ENCODE measurements at regions not wholly inside any gene's neighbourhood (a gene's known extent, or its start where the extent isn't known, plus 50 kb on each side); places are given as distances from the start of the nearest gene placed in this dataset.
"Not testable (repeated sequence)": the region's sequence is repeated elsewhere in the genome, so short reads cannot be mapped to it uniquely, and the experiment has no call there.

DNA sequence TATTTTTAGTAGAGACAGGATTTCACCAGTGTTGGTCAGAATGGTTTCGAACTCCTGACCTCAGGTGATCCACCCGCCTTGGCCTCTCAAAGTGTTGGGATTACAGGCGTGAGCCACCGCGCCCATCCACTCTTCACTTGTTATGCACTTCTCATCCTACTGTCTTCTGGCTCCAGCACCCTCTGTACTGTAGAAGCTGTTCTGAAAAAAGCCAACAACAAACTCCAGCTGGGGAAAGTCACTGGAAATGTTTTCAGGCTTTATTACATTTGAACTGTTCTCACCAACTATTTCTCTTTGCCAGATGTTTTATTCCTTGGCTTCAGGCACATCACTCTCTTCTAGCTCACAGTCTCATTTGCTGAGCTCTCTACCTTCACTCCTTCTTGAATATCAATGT lies 122.5 kb upstream of the EGR2 start:
- H3K9me3 ChIP-seq, result no peaks in the 10 kb centered on the region

DNA sequence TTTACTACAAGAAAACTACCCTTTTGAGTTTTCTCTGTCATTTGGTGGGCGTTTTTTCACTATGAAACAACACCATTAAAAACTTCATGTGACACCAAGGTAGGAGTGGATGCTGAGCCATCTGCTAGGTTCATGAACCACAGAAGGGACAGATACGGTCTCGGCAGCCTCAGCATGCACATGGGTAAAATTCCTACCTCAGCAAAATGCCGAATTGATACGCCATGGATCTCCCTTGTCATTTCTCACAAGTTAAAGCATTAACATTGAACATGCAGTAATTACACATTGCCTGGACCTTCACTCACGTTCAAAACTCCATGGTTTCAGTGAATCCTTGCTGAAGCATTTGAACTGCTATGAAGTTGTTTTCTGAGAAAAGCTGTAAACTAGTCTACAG lies 121.5 kb upstream of the EGR2 start:
- no peaks in the 10 kb centered on the region; the same call in 1 of the 2 replicates for H3K27me3 ChIP-seq (ENCODE audit: low read depth)
- no peaks in the 10 kb centered on the region for H3K36me3 ChIP-seq (replicated peaks)
- no peak overlapping the region for H3K4me3 ChIP-seq
- no peaks in the 10 kb centered on the region for H3K4me1 ChIP-seq
- in situ Hi-C loops (cut with MboI; ENCODE audit: low sequenced_read_pairs), result no loop called here
- no peak for DNase-seq (ENCODE audit: low spot score in 2 of 2)
- no peaks in the 10 kb centered on the region for H3K9me3 ChIP-seq

More for the DNA sequence above, 122.5 kb upstream of the EGR2 start:
- Histone ChIP-seq H3K27me3 (ENCODE audit: low read depth) (no peaks in the 10 kb centered on the region; the same call in 1 of the 2 replicates), H3K4me3 (no peak overlapping the region), H3K36me3 (replicated peaks) (no peaks in the 10 kb centered on the region), H3K4me1 (no peaks in the 10 kb centered on the region)
- no peak for DNase-seq (ENCODE audit: low spot score in 2 of 2)
- in situ Hi-C loops (cut with MboI; ENCODE audit: low sequenced_read_pairs), result no loop called here

DNA sequence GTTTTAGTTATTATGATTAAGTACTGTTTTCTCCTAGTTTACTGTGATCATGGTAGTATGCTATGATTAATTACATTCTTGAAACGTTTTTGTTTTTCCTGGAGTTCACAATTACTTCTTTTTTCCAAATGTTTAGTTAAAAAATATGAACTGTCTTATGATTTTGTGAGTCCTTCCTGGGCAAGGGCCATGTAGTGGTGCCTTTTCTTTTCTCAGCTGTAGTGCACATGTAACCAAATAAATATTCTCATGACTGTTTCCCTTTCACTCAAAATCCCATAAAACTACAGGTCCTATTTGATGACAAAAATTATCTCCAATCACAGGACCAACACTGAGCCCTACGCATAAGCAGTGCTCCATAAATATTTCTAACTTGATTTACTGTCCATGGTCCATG lies 118.9 kb upstream of the EGR2 start:
- no peak for DNase-seq (ENCODE audit: low spot score in 2 of 2)
- in situ Hi-C loops (cut with MboI; ENCODE audit: low sequenced_read_pairs), result no loop called here
- Histone ChIP-seq H3K4me3 (no peak overlapping the region), H3K4me1 (no peaks in the 10 kb centered on the region), H3K27me3 (ENCODE audit: low read depth) (no peaks in the 10 kb centered on the region), H3K36me3 (replicated peaks) (no peaks in the 10 kb centered on the region), H3K9me3 (no peaks in the 10 kb centered on the region)

DNA sequence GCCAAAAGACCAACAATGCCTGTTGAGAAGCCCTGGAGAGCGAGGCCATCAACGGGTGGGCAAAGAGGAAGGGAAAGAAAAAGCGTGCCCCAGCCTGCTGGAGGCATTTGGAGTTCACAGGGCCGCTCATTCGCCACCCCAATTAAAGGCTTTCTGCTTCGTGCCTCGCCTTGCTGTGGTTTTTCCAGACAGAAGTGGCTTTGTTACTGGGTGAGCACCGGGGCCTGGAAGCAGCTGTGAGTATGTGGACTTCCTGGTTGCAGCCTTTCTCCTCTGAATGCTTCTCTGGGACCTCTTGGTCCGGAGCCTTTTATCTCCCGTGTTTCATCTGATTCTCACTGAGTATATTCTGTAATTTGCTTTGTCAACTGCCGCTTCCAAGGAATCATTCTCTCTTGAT lies 118.1 kb upstream of the EGR2 start:
- in situ Hi-C loops (cut with MboI; ENCODE audit: low sequenced_read_pairs), result no loop called here
- H3K4me3 ChIP-seq, result no peak overlapping the region
- H3K9me3 ChIP-seq, result no peaks in the 10 kb centered on the region
- no peaks in the 10 kb centered on the region for H3K27me3 ChIP-seq (ENCODE audit: low read depth)
- no peaks in the 10 kb centered on the region for H3K4me1 ChIP-seq
- no peaks in the 10 kb centered on the region for H3K36me3 ChIP-seq (replicated peaks)
- no peak for DNase-seq (ENCODE audit: low spot score in 2 of 2)

DNA sequence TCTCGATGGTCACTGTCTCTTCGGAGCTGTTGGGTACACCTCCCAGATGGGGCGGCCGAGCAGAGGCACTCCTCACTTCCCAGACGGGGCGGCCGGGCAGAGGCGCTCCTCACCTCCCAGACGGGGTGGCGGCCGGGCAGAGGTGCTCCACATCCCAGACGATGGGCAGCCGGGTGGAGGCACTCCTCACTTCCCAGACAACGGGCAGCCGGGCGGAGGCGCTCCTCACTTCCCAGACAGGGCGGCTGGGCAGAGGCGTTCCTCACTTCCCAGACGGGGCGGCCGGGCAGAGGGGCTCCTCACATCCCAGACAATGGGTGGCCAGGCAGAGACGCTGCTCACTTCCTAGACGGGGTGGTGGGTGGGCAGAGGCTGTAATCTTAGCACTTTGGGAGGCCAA lies 112.6 kb upstream of the EGR2 start:
- DNase-seq (ENCODE audit: low spot score in 2 of 2); in situ Hi-C loops (cut with MboI; ENCODE audit: low sequenced_read_pairs); H3K9me3 ChIP-seq; H3K4me1 ChIP-seq; H3K27me3 ChIP-seq (ENCODE audit: low read depth); H3K4me3 ChIP-seq; H3K36me3 ChIP-seq (replicated peaks): not testable (repeated sequence)

DNA sequence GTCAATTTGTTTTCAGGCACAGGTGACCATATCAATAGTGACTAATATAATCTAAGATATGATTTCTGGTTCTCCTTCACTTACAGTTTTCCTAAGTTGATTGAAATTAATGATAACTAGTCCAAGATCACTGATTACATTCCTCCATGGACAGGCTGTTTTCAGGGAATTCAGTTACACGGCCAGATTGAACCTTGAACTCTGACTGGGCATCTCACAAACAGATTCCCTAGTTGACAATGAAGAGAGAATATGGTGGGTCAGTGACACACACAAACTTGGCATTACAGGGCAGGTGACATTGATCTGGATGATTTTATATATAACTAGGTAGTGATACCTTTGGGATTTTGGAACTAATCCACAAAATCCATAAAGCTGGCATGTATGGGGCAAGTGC lies 110.2 kb upstream of the EGR2 start:
- Histone ChIP-seq H3K4me3 (no peak overlapping the region), H3K9me3 (no peaks in the 10 kb centered on the region), H3K4me1 (peaks cover 1% of the 10 kb centered on the region), H3K27me3 (ENCODE audit: low read depth) (no peaks in the 10 kb centered on the region), H3K36me3 (replicated peaks) (no peaks in the 10 kb centered on the region)
- in situ Hi-C loops (cut with MboI; ENCODE audit: low sequenced_read_pairs), result no loop called here
- DNase-seq (ENCODE audit: low spot score in 2 of 2), result no peak

DNA sequence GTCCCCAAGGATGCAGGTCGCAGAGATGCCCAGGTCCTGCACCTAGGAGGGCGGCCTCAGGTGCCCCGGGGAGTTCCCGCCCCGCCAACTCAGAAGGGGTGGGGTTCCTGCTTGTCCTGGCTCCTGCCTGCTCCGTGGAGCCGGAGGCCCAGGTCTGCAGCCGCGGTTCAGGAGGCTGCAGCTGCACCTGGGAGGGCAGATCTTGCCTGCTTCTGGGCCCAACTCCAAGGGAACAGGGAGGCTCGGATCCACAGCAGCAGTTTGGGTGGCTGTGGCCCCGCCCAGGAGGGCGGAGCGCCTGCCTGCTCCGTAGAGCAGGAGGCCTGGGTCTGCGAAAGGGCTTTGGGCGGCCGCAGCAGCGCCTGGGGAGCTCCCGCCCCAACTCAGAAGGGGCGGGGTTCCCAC lies 108.2 kb upstream of the EGR2 start:
- Histone ChIP-seq H3K27me3 (ENCODE audit: low read depth) (no peaks in the 10 kb centered on the region), H3K36me3 (replicated peaks) (no peaks in the 10 kb centered on the region), H3K4me3 (no peak overlapping the region), H3K9me3 (no peaks in the 10 kb centered on the region), H3K4me1 (peaks cover 21% of the 10 kb centered on the region)
- in situ Hi-C loops (cut with MboI; ENCODE audit: low sequenced_read_pairs), result no loop called here
- no peak for DNase-seq (ENCODE audit: low spot score in 2 of 2)

DNA sequence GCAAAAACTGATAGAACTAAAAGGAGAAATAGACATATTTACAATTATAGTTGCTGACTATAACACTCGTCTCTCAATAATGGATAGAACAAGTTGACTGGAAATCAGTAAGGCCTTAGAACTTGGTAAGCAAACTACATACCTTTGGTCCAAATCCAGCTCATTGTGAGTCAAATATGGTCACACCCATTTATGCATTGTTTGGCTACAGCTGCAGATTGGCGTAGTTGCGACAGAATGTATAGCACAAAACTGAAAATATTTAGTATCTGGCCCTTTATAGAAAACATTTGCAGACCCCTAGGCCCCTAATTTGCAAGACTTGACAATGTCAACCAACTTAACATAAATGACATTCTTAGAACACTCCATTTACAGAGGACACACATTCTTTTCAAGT lies 103.6 kb upstream of the EGR2 start:
- Histone ChIP-seq H3K27me3 (ENCODE audit: low read depth) (no peaks in the 10 kb centered on the region), H3K9me3 (no peaks in the 10 kb centered on the region), H3K36me3 (replicated peaks) (no peaks in the 10 kb centered on the region), H3K4me3 (no peak overlapping the region), H3K4me1 (peaks cover 23% of the 10 kb centered on the region)
- DNase-seq (ENCODE audit: low spot score in 2 of 2), result peak; percentile 49 to 62
- in situ Hi-C loops (cut with MboI; ENCODE audit: low sequenced_read_pairs), result no loop called here

DNA sequence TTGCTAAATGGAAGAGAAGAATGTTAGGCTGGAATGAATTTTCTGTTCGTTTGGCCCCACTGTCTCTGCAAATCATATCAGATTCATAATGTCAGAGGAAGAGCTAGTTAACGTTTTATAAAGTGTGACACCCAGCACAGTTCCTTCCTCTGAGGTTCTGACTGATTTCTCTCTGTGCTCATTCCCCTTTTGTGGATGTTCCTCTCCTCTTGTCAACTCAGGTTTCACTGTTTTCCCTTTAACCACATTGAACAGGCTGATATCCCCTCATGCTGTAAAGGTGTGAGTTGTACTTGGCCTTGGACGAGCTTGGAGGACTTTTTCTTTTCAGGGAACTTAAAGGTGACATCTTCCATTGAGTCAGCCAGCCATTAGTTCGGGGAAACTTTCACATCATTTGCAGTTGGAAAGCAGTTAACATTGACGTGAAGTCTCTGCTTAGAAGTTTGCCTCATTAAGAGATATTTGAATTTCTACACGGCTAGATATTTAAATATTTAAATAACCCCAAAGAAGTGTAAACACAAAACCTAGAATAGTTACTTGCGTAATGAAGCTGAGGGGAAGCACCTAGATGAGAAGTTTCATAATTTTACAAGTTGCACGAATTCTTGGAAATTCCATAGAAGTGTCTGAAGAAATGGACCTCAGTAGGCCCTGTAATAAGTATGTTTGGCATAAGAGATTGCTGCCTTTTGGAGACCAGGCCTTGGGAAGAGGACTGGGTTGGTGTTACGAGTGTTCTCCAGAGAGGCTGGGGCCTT lies 101.5 kb upstream of the EGR2 start:
- H3K4me3 ChIP-seq, result no peak overlapping the region
- peaks cover 23% of the 10 kb centered on the region for H3K4me1 ChIP-seq
- DNase-seq (ENCODE audit: low spot score in 2 of 2), result no peak
- H3K9me3 ChIP-seq, result no peaks in the 10 kb centered on the region
- no peaks in the 10 kb centered on the region for H3K27me3 ChIP-seq (ENCODE audit: low read depth)
- no peaks in the 10 kb centered on the region for H3K36me3 ChIP-seq (replicated peaks)
- in situ Hi-C loops (cut with MboI; ENCODE audit: low sequenced_read_pairs), result no loop called here

DNA sequence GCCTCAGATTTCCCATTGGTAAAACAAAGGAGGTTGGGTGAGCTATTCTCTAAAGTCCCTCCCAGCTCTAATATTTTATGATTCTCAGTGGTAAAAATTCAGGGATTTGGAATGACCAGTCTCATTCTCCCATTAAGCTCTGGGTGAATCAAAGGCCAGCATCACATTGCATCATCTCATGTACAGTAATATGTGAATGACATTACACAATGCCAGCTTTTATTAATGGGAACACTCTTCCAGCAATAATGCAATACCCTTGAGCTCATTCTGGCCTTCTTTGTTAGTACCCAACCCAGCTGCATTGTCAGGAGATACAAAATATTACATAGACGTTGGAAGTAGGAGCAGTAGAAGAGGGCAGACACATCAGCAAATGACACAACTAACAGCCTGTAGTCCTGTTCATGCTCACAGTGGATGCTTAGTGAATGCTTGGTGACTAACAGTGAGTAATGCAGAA lies 100.0 kb upstream of the EGR2 start:
- no peak for DNase-seq (ENCODE audit: low spot score in 2 of 2)
- Histone ChIP-seq H3K4me3 (no peak overlapping the region), H3K9me3 (no peaks in the 10 kb centered on the region), H3K27me3 (ENCODE audit: low read depth) (no peaks in the 10 kb centered on the region), H3K4me1 (peaks cover 24% of the 10 kb centered on the region), H3K36me3 (replicated peaks) (no peaks in the 10 kb centered on the region)
- in situ Hi-C loops (cut with MboI; ENCODE audit: low sequenced_read_pairs), result no loop called here

DNA sequence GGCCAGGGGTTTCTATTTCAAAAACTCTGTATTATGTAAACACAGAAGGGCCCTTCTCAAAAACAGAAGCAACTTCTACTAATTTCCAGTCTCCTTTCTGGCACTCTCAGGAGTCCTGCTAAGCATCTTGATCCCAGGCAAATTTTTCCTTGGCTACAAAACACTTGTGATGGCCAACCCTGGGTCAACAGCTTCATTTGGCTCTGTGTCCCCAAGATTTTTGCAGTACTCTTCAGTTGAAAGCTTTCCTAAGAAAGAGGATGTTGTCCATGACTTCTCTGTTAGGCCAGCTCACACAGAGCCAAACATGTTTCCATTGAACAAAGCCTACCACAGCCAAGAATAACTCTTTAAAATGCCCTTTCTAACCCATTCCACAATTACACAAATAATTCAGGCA lies 99.0 kb upstream of the EGR2 start:
- Histone ChIP-seq H3K4me1 (peaks cover 14% of the 10 kb centered on the region), H3K27me3 (ENCODE audit: low read depth) (no peaks in the 10 kb centered on the region), H3K4me3 (no peak overlapping the region), H3K36me3 (replicated peaks) (no peaks in the 10 kb centered on the region), H3K9me3 (no peaks in the 10 kb centered on the region)
- in situ Hi-C loops (cut with MboI; ENCODE audit: low sequenced_read_pairs), result no loop called here
- no peak for DNase-seq (ENCODE audit: low spot score in 2 of 2)

DNA sequence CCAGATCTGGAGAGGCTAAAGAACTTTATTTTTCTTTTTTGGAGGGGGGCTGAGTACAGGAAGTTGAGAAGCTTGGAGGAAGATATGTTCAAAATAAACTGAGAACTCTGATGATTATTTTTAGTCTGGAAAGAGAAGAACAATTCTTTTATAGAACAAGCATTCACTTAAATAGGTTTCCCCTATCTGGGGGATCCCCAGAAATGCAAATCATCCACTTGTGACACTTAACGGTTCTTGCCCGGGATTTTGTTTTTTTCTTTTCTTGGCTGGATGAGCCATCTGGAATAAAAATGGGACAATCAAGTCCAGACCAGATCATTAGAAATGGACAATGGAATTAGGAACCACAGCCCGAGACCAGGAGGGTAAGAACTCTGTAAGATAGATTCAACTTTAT lies 95.9 kb upstream of the EGR2 start:
- no peak overlapping the region for H3K4me3 ChIP-seq
- DNase-seq (ENCODE audit: low spot score in 2 of 2), result no peak
- H3K27me3 ChIP-seq (ENCODE audit: low read depth), result no peaks in the 10 kb centered on the region
- no peaks in the 10 kb centered on the region for H3K36me3 ChIP-seq (replicated peaks)
- no peaks in the 10 kb centered on the region for H3K9me3 ChIP-seq
- in situ Hi-C loops (cut with MboI; ENCODE audit: low sequenced_read_pairs), result no loop called here
- peaks cover 19% of the 10 kb centered on the region for H3K4me1 ChIP-seq

DNA sequence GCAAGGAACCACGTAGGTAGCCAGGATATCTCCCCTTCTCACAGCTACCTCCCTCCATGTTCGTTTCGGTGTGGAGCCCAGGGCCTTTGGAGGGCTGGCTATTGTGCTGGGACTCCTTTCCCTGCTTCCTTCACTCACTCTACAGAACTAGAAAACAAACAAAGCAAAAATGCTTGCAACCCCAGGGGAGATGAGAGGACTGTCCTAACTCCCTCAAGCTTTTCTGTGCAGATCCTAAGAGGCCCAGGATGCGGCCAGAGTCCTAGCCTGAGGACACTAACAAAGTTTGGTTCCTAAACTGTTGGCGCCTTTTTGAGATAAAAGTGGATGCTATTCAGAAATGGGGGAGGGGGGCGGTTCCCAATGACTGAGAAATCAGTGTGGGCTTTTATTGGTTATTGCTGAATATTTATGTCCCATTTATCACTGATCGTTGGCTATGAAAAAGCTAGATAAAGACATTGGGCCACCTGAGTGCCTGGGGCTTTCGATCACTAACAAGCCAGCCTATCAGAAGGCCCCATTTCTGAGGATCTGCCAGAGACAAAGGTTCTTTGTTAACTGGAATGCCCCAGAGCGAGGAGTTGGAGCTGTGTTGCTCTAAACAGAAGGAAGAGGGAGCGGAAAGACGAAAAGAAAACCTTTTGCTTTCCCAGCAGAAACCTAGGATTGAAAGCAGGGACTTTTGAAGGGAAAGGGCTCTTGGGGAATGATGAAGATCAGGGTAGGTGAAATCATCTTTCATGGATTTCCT lies 95.2 kb upstream of the EGR2 start:
- Histone ChIP-seq H3K36me3 (replicated peaks) (no peaks in the 10 kb centered on the region), H3K4me1 (peaks cover 21% of the 10 kb centered on the region), H3K4me3 (no peak overlapping the region), H3K9me3 (no peaks in the 10 kb centered on the region), H3K27me3 (ENCODE audit: low read depth) (no peaks in the 10 kb centered on the region)
- DNase-seq (ENCODE audit: low spot score in 2 of 2), result peak; percentile 20 to 52
- in situ Hi-C loops (cut with MboI; ENCODE audit: low sequenced_read_pairs), result no loop called here

DNA sequence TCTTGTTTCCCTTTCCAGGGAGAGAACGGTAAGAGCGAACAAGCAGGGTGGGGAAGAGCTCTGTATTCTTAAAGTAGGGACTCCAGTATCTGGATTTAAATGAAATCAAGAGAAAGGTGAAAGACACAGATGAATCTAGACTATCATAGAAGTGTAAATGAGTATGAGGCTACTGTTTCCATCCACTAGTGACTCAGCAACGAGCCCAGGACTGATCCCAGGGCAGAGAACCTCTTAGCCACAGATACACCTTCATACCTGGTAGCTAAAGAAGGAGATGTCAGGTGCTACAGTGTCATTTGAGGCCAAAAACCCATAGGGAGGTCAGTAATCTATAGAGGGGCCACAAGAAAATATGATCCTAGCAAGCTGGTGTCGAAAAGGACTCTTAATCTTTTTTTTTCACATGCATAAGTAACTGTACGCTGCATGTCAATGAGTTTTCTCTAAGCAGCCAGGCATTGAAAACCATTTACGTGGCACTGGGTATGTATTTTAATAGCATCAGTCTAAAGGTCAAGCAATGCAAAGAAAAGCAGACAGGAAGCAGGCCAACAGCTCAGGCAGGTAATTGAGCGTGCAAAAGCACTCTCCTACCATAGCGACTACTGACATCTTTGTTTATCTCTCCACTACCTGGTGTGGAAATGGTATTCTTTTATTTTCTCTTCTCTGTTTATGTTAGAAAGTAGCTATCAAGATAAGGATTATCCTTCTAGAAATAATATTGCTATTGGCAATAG lies 91.5 kb upstream of the EGR2 start:
- no peak overlapping the region for H3K4me3 ChIP-seq
- peaks cover 19% of the 10 kb centered on the region for H3K4me1 ChIP-seq
- in situ Hi-C loops (cut with MboI; ENCODE audit: low sequenced_read_pairs), result no loop called here
- H3K36me3 ChIP-seq (replicated peaks), result no peaks in the 10 kb centered on the region
- no peaks in the 10 kb centered on the region for H3K9me3 ChIP-seq
- DNase-seq (ENCODE audit: low spot score in 2 of 2), result peak; percentile 26 to 47
- H3K27me3 ChIP-seq (ENCODE audit: low read depth), result no peaks in the 10 kb centered on the region

Data from HAP-1 (cell line).